ENCODE measurements at regions not wholly inside any gene's neighbourhood (a gene's known extent, or its start where the extent isn't known, plus 50 kb on each side); places are given as distances from the start of the nearest gene placed in this dataset.

GRCh38 chr15:39054128-39054732 lies 489.6 kb upstream of the RASGRP1 start:
- no peaks in the 10 kb centered on the region for H3K4me1 ChIP-seq
- CTCF ChIA-PET, result interaction anchor here (0.8 kb wide), 1 partner anchor 25 kb away, joined by 3 read pairs; no protein-coding TSS in a partner anchor
- no peak overlapping the region for H3K27ac ChIP-seq
- FAIRE-seq (no peak), ATAC-seq (no peak), DNase-seq (ENCODE audit: low read depth in 1 of 2, low spot score in 1 of 2) (no peak)
- TF ChIP-seq ZNF302 (CRISPR knock-in tag; IDR thresholded peaks at IDR 0.05) (no peak), MYC (IDR thresholded peaks at IDR 0.05; ENCODE audit: borderline replicate concordance, low read length) (no peak), MAX (IDR thresholded peaks at IDR 0.05) (no peak), EP300 (IDR thresholded peaks at IDR 0.05) (no peak), CHD2 (IDR thresholded peaks at IDR 0.05; ENCODE audit: low read length, partially characterized antibody) (no peak), PHF8 (IDR thresholded peaks at IDR 0.05; ENCODE audit: borderline replicate concordance, low read depth) (no peak), POLR2A (IDR thresholded peaks at IDR 0.05; ENCODE audit: low read length) (no peak), RNF2 (IDR thresholded peaks at IDR 0.05; ENCODE audit: borderline replicate concordance, low read depth) (no peak), ELK1 (IDR thresholded peaks at IDR 0.05; ENCODE audit: low read depth, low read length) (no peak), RARB (CRISPR knock-in tag; IDR thresholded peaks at IDR 0.05) (no peak)
- 84% methylated on average over 5 of the region's 5 CpGs for WGBS (ENCODE audit: missing lambda C conversion rate)
- no peak overlapping the region for H3K4me3 ChIP-seq
- POLR2A ChIA-PET, result no interaction called here
- H3K4me2 ChIP-seq, result no peak overlapping the region
- 0 out of 3 replicates have a peak, but pooled peaks cover 6% of the 10 kb centered on the region for H3K9me3 ChIP-seq

GRCh38 chr15:39056357-39056756 lies 491.7 kb upstream of the RASGRP1 start:
- Histone ChIP-seq H3K4me3 (no peak overlapping the region), H3K27ac (no peak overlapping the region), H3K4me2 (no peak overlapping the region), H3K9me3 (no peaks in the 10 kb centered on the region), H3K4me1 (no peaks in the 10 kb centered on the region)
- POLR2A ChIA-PET, result no interaction called here
- CTCF ChIA-PET, result no interaction called here
- FAIRE-seq (no peak), DNase-seq (ENCODE audit: low read depth in 1 of 2, low spot score in 1 of 2) (no peak), ATAC-seq (no peak)
- 93% methylated on average over 1 of the region's 1 CpG for WGBS (ENCODE audit: missing lambda C conversion rate)
- TF ChIP-seq CHD2 (IDR thresholded peaks at IDR 0.05; ENCODE audit: low read length, partially characterized antibody) (no peak), GATA3 (IDR thresholded peaks at IDR 0.05; ENCODE audit: borderline replicate concordance) (no peak), HOXB5 (CRISPR knock-in tag; IDR thresholded peaks at IDR 0.05) (no peak), RAD21 (conservative IDR thresholded peaks at IDR 0.05 in 1 of 2, IDR thresholded peaks at IDR 0.05 in 1 of 2) (no peak), FOSL2 (IDR thresholded peaks at IDR 0.05) (no peak), FOSL2 (CRISPR knock-in tag; IDR thresholded peaks at IDR 0.05) (no peak), JUN (IDR thresholded peaks at IDR 0.05) (no peak), HDAC2 (IDR thresholded peaks at IDR 0.05) (no peak)

DNA sequence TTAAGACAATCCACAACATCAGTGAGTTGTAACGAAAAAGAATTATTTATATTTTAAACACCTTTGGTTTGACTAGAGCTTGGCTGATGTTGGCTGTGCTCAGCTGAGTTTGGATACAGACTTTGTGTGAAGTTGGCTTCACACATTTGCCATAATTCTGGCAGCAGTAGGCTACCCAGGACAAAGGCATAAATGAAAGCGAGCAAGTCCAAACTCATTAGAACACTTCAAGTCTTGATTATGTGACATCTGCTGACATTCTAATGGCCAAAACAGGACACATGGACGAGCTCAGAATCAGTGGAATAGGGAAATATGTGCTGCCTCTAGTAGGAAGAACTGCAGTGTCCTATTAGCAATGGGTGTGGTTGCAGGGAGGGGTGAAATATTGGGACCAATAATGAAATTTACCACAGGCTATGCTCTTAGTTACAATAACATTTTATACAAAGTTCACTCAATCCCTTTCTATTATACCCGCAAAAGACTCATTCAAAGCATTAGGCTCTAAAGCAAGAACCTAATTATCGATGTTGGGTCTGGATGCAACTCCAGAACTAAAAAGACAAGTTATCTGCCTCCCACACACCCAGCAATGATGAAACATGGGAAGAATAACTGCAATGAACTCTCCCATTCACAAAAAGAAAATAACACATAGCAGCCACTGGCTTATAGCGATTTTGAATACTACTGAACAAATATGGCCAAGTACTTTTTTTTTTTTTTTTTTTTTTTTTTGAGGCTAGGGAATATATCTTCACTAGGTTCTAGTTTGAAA lies 493.9 kb upstream of the RASGRP1 start:
- POLR2A ChIA-PET, result no interaction called here
- TF ChIP-seq ZSCAN20 (CRISPR knock-in tag; IDR thresholded peaks at IDR 0.05), result no peak
- TF ChIP-seq FOXS1 (CRISPR knock-in tag; IDR thresholded peaks at IDR 0.05), result no peak
- no peak for TF ChIP-seq NPAS2 (CRISPR knock-in tag; IDR thresholded peaks at IDR 0.05; ENCODE audit: borderline replicate concordance)
- no peak for TF ChIP-seq KDM5A (IDR thresholded peaks at IDR 0.05)
- TF ChIP-seq ZC3H11A (IDR thresholded peaks at IDR 0.05), result no peak
- TF ChIP-seq, protein P1, sequence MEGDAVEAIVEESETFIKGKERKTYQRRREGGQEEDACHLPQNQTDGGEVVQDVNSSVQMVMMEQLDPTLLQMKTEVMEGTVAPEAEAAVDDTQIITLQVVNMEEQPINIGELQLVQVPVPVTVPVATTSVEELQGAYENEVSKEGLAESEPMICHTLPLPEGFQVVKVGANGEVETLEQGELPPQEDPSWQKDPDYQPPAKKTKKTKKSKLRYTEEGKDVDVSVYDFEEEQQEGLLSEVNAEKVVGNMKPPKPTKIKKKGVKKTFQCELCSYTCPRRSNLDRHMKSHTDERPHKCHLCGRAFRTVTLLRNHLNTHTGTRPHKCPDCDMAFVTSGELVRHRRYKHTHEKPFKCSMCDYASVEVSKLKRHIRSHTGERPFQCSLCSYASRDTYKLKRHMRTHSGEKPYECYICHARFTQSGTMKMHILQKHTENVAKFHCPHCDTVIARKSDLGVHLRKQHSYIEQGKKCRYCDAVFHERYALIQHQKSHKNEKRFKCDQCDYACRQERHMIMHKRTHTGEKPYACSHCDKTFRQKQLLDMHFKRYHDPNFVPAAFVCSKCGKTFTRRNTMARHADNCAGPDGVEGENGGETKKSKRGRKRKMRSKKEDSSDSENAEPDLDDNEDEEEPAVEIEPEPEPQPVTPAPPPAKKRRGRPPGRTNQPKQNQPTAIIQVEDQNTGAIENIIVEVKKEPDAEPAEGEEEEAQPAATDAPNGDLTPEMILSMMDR (IDR thresholded peaks at IDR 0.05), result no peak
- no peak for TF ChIP-seq HOXB5 (CRISPR knock-in tag; IDR thresholded peaks at IDR 0.05)
- 74% methylated on average over 6 of the region's 6 CpGs for WGBS (ENCODE audit: missing lambda C conversion rate)

More for the DNA sequence above, 493.9 kb upstream of the RASGRP1 start:
- H3K9me3 ChIP-seq, result no peaks in the 10 kb centered on the region
- no peak overlapping the region for H3K27ac ChIP-seq
- no peak for ATAC-seq
- CTCF ChIA-PET, result no interaction called here
- H3K4me2 ChIP-seq, result no peak overlapping the region
- no peak for DNase-seq (ENCODE audit: low read depth in 1 of 2, low spot score in 1 of 2)
- H3K4me3 ChIP-seq, result no peak overlapping the region
- no peaks in the 10 kb centered on the region for H3K4me1 ChIP-seq
- FAIRE-seq, result no peak

Data from A549 (cell line).